K562 (cell line): ENCODE measurements at regions not wholly inside any gene's neighbourhood (a gene's known extent, or its start where the extent isn't known, plus 50 kb on each side); places are given as distances from the start of the nearest gene placed in this dataset.
A peak's percentile ranks its signal among the peaks of the same experiment; 100 is the strongest.

Source experiments
- ATAC-seq: fragments of 200-7000 bp; cut with Tn5 transposase; 3 replicates; pipeline ENCODE4 v1.9.1; 2020; ENCODE audit warnings: moderate library complexity
- BruUV-seq: library from RNA; stranded (reverse); fragments of 400-500 nt; replicated peaks from 2 replicates; lab custom pipeline; 2021; lab: Mats Ljungman, UMichigan
- CTCF ChIA-PET: fragments of 300-600 bp; formaldehyde crosslinking; extraction: SDS; loops from one replicate; lab custom pipeline; 2021; ENCODE audit warnings: low intra/inter-chr PET ratio; lab: Yijun Ruan, JAX
- POLR2A ChIA-PET: fragments of 300-600, 350-650 bp; sonication (Branson Sonifier 250); formaldehyde crosslinking; extraction: SDS; loops from one replicate; lab custom pipeline; 2021; ENCODE audit warnings: antibody characterized with exemption, inconsistent platforms; lab: Yijun Ruan, JAX
- DNase-seq, 4 experiments: peaks; one replicate each; pipeline versions ENCODE4 v3.0.0 to v3.0.0-alpha.2; 2011 to 2018; ENCODE audit warnings: low spot score in 3 of 4, mixed read lengths in 3 of 4; ENCODE audit errors: extremely low read depth in 1 of 4
- FAIRE-seq: peaks from 2 replicates; lab custom pipeline; 2011; peaks lifted over from hg19 to GRCh38; lab: Jason Lieb, UNC
- H2AFZ ChIP-seq: 2 replicates; pipeline ENCODE4 v1.6.0; 2011; ENCODE audit warnings: low read depth, low read length, control low read depth, inconsistent platforms
- H3K27ac ChIP-seq: fragments of 200-600 bp; 3 replicates; pipeline ENCODE4 v1.8.0; 2011; ENCODE audit warnings: low read depth, mild to moderate bottlenecking, control low read depth, inconsistent platforms, low read length, moderate library complexity, mixed read lengths; ENCODE audit errors: extremely low read depth
- H3K27me3 ChIP-seq, 2 experiments: fragments of 300-600 bp in 1 of 2; 2 replicates in 1 of 2; 3 replicates in 1 of 2; pipeline versions ENCODE4 v1.6.0 to v1.8.0; 2011; ENCODE audit warnings: inconsistent platforms in 2 of 2, low read length in 2 of 2, mild to moderate bottlenecking in 1 of 2, mixed read lengths in 1 of 2, moderate library complexity in 1 of 2; ENCODE audit not compliant: control insufficient read depth in 2 of 2, insufficient read depth in 2 of 2
- H3K36me3 ChIP-seq: fragments of 300-600 bp; 3 replicates; pipeline ENCODE4 v1.8.0; 2011; ENCODE audit warnings: mild to moderate bottlenecking, low read length, inconsistent platforms; ENCODE audit not compliant: control insufficient read depth, insufficient read depth
- H3K4me1 ChIP-seq, 2 experiments: fragments of 200-600 bp in 1 of 2; replicated peaks in 1 of 2; 2 replicates in 1 of 2; 3 replicates in 1 of 2; pipeline versions ENCODE4 v1.5.1 to v1.8.0; 2011; ENCODE audit warnings: inconsistent platforms in 2 of 2, low read length in 2 of 2, mild to moderate bottlenecking in 1 of 2, mixed read lengths in 1 of 2, moderate library complexity in 1 of 2; ENCODE audit not compliant: control insufficient read depth in 2 of 2, insufficient read depth in 2 of 2
- H3K4me2 ChIP-seq: 2 replicates; pipeline ENCODE4 v1.6.1; 2011; ENCODE audit warnings: low read length, control low read depth, inconsistent platforms, mixed read lengths; ENCODE audit not compliant: insufficient read depth
- H3K4me3 ChIP-seq: fragments of 200-600 bp; sonication (generic), shearing (Covaris generic); 2 replicates; pipeline ENCODE4 v1.5.1; 2016; ENCODE audit warnings: control low read depth, inconsistent platforms
- H3K79me2 ChIP-seq: fragments of 200-600 bp; 3 replicates; pipeline ENCODE4 v1.8.0; 2011; ENCODE audit warnings: low read length, inconsistent platforms; ENCODE audit not compliant: control insufficient read depth, insufficient read depth
- H3K9ac ChIP-seq, 2 experiments: 2 replicates each; pipeline versions ENCODE4 v1.6.0 to v1.6.1; 2011; ENCODE audit warnings: low read depth in 2 of 2, low read length in 2 of 2, control low read depth in 1 of 2, inconsistent platforms in 1 of 2, mild to moderate bottlenecking in 1 of 2, mixed read lengths in 1 of 2; ENCODE audit not compliant: insufficient read depth in 1 of 2
- H3K9me1 ChIP-seq: one replicate; pipeline ENCODE4 v1.6.0; 2011; ENCODE audit warnings: inconsistent platforms, mild to moderate bottlenecking, low read length, moderate library complexity; ENCODE audit not compliant: control insufficient read depth, insufficient read depth
- H3K9me3 ChIP-seq: replicated peaks from 2 replicates; pipeline ENCODE4 v1.5.1; 2011; ENCODE audit warnings: low read depth, low read length, inconsistent platforms; ENCODE audit not compliant: control insufficient read depth, insufficient read depth
- H4K20me1 ChIP-seq: replicated peaks from 2 replicates; pipeline ENCODE4 v1.6.1; 2011; ENCODE audit warnings: low read length, inconsistent platforms, mixed read lengths; ENCODE audit not compliant: control insufficient read depth, insufficient read depth
- CBFA2T3 ChIP-seq: fragments of 450-650 bp; IDR thresholded peaks from 2 replicates; pipeline ENCODE4 v1.6.1; 2017
- FOXA3 ChIP-seq, 2 experiments: fragments of 450-650 bp in 1 of 2; sonication (generic) in 1 of 2; formaldehyde crosslinking; IDR thresholded peaks in 1 of 2; conservative IDR thresholded peaks in 1 of 2; 2 replicates each; pipeline versions ENCODE4 v1.4.0 to v1.8.0; 2020 to 2022; ENCODE audit warnings: mild to moderate bottlenecking in 2 of 2, missing genetic modification reagents in 1 of 2
- MAFF ChIP-seq: IDR thresholded peaks from 2 replicates; pipeline ENCODE4 v1.6.1; 2012; ENCODE audit warnings: low read length, improper control_type of control experiment
- RAD51 ChIP-seq: fragments of 450-650 bp; IDR thresholded peaks from 2 replicates; pipeline ENCODE4 v1.7.1; 2016; ENCODE audit warnings: low read depth, mild to moderate bottlenecking, borderline replicate concordance
- SMAD3 ChIP-seq: fragments of 450-650 bp; formaldehyde crosslinking; conservative IDR thresholded peaks from 2 replicates; pipeline ENCODE4 v1.4.0; 2020; ENCODE audit warnings: mild to moderate bottlenecking
- SOX6 ChIP-seq: fragments of 450-650 bp; IDR thresholded peaks from 2 replicates; pipeline ENCODE4 v1.6.1; 2014; ENCODE audit warnings: mild to moderate bottlenecking
- ZNF316 ChIP-seq: fragments of 450-650 bp; IDR thresholded peaks from 2 replicates; pipeline ENCODE4 v1.6.1; 2016
- ZNF318 ChIP-seq, 2 experiments: fragments of 450-650 bp; IDR thresholded peaks; 2 replicates each; pipeline ENCODE4 v1.6.1; 2016; ENCODE audit warnings: mild to moderate bottlenecking in 2 of 2, borderline replicate concordance in 1 of 2, low read depth in 1 of 2, moderate library complexity in 1 of 2
- WGBS: fragments of 100-300 bp; shearing (Covaris generic); methylation state at CpG from one replicate; pipeline ENCODE4 v1.1.6; 2016; ENCODE audit warnings: low coverage, mixed read lengths; ENCODE audit not compliant: insufficient coverage; ENCODE audit errors: missing lambda C conversion rate; 5-methylcytosine and 5-hydroxymethylcytosine counted together
- in situ Hi-C: fragments of 300-500 bp; cut with MboI; formaldehyde crosslinking; loops from 4 replicates; pipeline ENCODE4 v1.15.0; 2018; ENCODE audit warnings: inconsistent platforms, mixed read lengths
- intact Hi-C: fragments of 100-400 bp; cut with micrococcal nuclease; formaldehyde crosslinking; loops from 2 replicates; pipeline ENCODE4 v1.14.2; 2022

- intact Hi-C loops (loop anchor here (5.0 kb wide), 1 partner anchor 69 kb away; no protein-coding TSS in a partner anchor), in situ Hi-C loops (no loop called here)
- H2AFZ ChIP-seq = peak overlapping the region; percentile 17; the same call in 1 of the 2 replicates
- no peak overlapping the region for H3K9ac ChIP-seq
- no peak for TF ChIP-seq SMAD3
- TF ChIP-seq CBFA2T3 = peak; percentile 44
- H3K9me1 ChIP-seq = no peaks in the 10 kb centered on the region
- no peak overlapping the region for H3K4me3 ChIP-seq
- ChIA-PET POLR2A (no interaction called here), CTCF (no interaction called here)
- H3K79me2 ChIP-seq = no peaks in the 10 kb centered on the region
- no peaks in the 10 kb centered on the region for H3K9me3 ChIP-seq
- H3K27ac ChIP-seq = no peak overlapping the region
- ATAC-seq = no peak
- H3K4me1 ChIP-seq = peaks cover 0 to 5% of the 10 kb centered on the region in 2 experiments; a peak in 2 of 5 replicates
- no peak overlapping the region for H3K4me2 ChIP-seq
- H3K36me3 ChIP-seq = no peaks in the 10 kb centered on the region
- FAIRE-seq = no peak
- no peaks in the 10 kb centered on the region for H4K20me1 ChIP-seq
- DNase-seq = no peak
- 62% methylated on average over 4 of the region's 4 CpGs for WGBS
- BruUV-seq = no TSS peak
- no peaks in the 10 kb centered on the region for H3K27me3 ChIP-seq
Observed at GRCh38 chr6:146980900-146981329, 223.3 kb upstream of the STXBP5 start.

- intact Hi-C loops (loop anchor here (5.0 kb wide), 1 partner anchor 70 kb away; no protein-coding TSS in a partner anchor), in situ Hi-C loops (no loop called here)
- H3K9ac ChIP-seq = no peak overlapping the region
- FAIRE-seq (peak; percentile 44), ATAC-seq (peak; percentile 68), DNase-seq (peak in 1 of 4 experiments; percentile 30)
- no peaks in the 10 kb centered on the region for H4K20me1 ChIP-seq
- H3K9me1 ChIP-seq = no peaks in the 10 kb centered on the region
- no peaks in the 10 kb centered on the region for H3K27me3 ChIP-seq
- no peaks in the 10 kb centered on the region for H3K9me3 ChIP-seq
- H3K36me3 ChIP-seq = no peaks in the 10 kb centered on the region
- peaks cover 0 to 5% of the 10 kb centered on the region in 2 experiments; a peak in 2 of 5 replicates for H3K4me1 ChIP-seq
- H2AFZ ChIP-seq = no peak overlapping the region
- H3K4me3 ChIP-seq = no peak overlapping the region
- no peak overlapping the region for H3K4me2 ChIP-seq
- BruUV-seq = no TSS peak
- no peaks in the 10 kb centered on the region for H3K79me2 ChIP-seq
- POLR2A ChIA-PET = no interaction called here
- no peak overlapping the region for H3K27ac ChIP-seq
- CTCF ChIA-PET = no interaction called here
- 18% methylated on average over 3 of the region's 3 CpGs for WGBS
- 0 out of 2 replicates have a peak, but pooled peaks have one; percentile 2 for TF ChIP-seq MAFF
- peak in 1 of 2 experiments; percentile 85; a peak in 2 of 4 replicates for TF ChIP-seq FOXA3 (CRISPR knock-in tag; conservative IDR thresholded peaks at IDR 0.05 in 1 of 2, IDR thresholded peaks at IDR 0.05 in 1 of 2)
- peak; percentile 82; the same call in 1 of the 2 replicates for TF ChIP-seq SOX6
- 0 out of 4 replicates have a peak, but pooled peaks of 1 of the 2 experiments have one; percentile 35 for TF ChIP-seq ZNF318 (IDR thresholded peaks at IDR 0.05; ENCODE audit: borderline replicate concordance in 1 of 2, low read depth in 1 of 2)
- peak; percentile 25; the same call in 1 of the 2 replicates for TF ChIP-seq ZNF316
- TF ChIP-seq RAD51 = no peak
Observed at GRCh38 chr6:146981981-146982380, 222.2 kb upstream of the STXBP5 start.
